HG03378 (cell line): ENCODE measurements at regions not wholly inside any gene's neighbourhood (a gene's known extent, or its start where the extent isn't known, plus 50 kb on each side); places are given as distances from the start of the nearest gene placed in this dataset.
A peak's percentile ranks its signal among the peaks of the same experiment; 100 is the strongest.
"Not testable (repeated sequence)": the region's sequence is repeated elsewhere in the genome, so short reads cannot be mapped to it uniquely, and the experiment has no call there.

Experiments
- ATAC-seq: cut with Tn5 transposase; IDR thresholded peaks from one replicate; pipeline ENCODE4 v1.9.1; 2021; ENCODE audit warnings: mild to moderate bottlenecking, moderate library complexity; ENCODE audit not compliant: unreplicated experiment

GRCh38 chr3:187850258-187850921 lies 105.1 kb upstream of the BCL6 start:
- ATAC-seq, result no peak

- ATAC-seq, result no peak
Observed at GRCh38 chr3:187852842-187853730, 107.8 kb upstream of the BCL6 start.

GRCh38 chr3:187855131-187855530 lies 109.9 kb upstream of the BCL6 start:
- no peak for ATAC-seq

GRCh38 chr3:187856555-187856954 lies 111.3 kb upstream of the BCL6 start:
- no peak for ATAC-seq

- no peak for ATAC-seq
Observed at GRCh38 chr3:187858041-187858440, 112.8 kb upstream of the BCL6 start.

GRCh38 chr3:187858711-187859110 lies 113.4 kb upstream of the BCL6 start:
- ATAC-seq, result no peak

- not testable (repeated sequence) for ATAC-seq
Observed at GRCh38 chr3:187862701-187863277, 117.5 kb upstream of the BCL6 start.

GRCh38 chr3:187870360-187871203 lies 125.3 kb upstream of the BCL6 start:
- ATAC-seq, result peak; percentile 92

GRCh38 chr3:187871204-187871591 lies 125.9 kb upstream of the BCL6 start:
- no peak for ATAC-seq

GRCh38 chr3:187871848-187872247 lies 126.6 kb upstream of the BCL6 start:
- no peak for ATAC-seq

GRCh38 chr3:187873843-187874242 lies 128.6 kb upstream of the BCL6 start:
- no peak for ATAC-seq

- ATAC-seq, result no peak
Observed at GRCh38 chr3:187875863-187876262, 130.6 kb upstream of the BCL6 start.

- ATAC-seq, result no peak
Observed at GRCh38 chr3:187878772-187879518, 133.7 kb upstream of the BCL6 start.

GRCh38 chr3:187880441-187880840 lies 135.2 kb upstream of the BCL6 start:
- ATAC-seq, result no peak

GRCh38 chr3:187880851-187881250 lies 135.6 kb upstream of the BCL6 start:
- ATAC-seq, result no peak

- ATAC-seq, result no peak
Observed at GRCh38 chr3:187888701-187889100, 143.4 kb upstream of the BCL6 start.

GRCh38 chr3:187889106-187889505 lies 143.8 kb upstream of the BCL6 start:
- no peak for ATAC-seq

GRCh38 chr3:187889601-187890404 lies 144.5 kb upstream of the BCL6 start:
- no peak for ATAC-seq

GRCh38 chr3:187890405-187890752 lies 145.1 kb upstream of the BCL6 start:
- ATAC-seq, result not testable (repeated sequence)

- no peak for ATAC-seq
Observed at GRCh38 chr3:187896646-187897045, 151.4 kb upstream of the BCL6 start.
